HG03571 (cell line): ENCODE measurements at regions not wholly inside any gene's neighbourhood (a gene's known extent, or its start where the extent isn't known, plus 50 kb on each side); places are given as distances from the start of the nearest gene placed in this dataset.
"Not testable (repeated sequence)": the region's sequence is repeated elsewhere in the genome, so short reads cannot be mapped to it uniquely, and the experiment has no call there.

ENCODE experiments used
- ATAC-seq: cut with Tn5 transposase; IDR thresholded peaks from one replicate; pipeline ENCODE4 v1.9.1; 2021; ENCODE audit not compliant: unreplicated experiment

DNA sequence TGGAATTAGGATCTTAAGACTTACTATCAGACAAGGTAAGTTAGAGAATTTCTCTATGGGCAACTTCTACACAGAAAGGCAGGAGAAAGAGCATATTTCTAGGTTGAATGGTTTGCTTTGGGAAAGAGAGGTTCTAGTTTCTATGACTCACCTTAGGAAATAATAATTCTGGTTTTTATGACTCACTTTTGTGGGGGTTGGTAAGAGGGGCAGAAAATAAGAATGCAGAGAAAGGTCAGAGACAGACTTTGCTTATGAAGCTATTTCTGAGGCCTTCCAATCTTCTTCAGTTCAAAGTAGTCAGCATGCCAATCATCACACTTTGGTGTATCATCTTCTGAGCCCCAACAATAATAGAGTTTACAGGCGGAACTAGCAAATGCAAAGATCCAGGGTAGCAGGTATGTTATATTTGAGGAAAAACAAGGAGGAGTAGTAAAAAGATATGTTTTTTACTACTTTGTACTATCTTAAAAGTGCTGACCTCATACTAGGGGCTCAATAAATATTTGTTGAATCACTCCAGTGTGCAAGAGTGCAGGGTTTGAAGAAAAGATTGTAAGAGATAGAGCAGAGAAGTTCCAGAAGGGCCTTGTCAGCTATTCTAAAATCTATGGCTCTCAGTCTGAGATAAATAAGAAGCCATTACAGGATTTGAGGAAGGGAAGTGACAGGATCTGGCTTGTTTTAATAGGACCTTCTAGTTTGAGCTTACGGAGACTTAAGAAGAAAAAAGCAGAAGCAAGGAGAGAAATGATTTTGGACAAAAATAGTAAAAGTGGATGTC, 56.7 kb upstream of the LRFN5 start:
- no peak for ATAC-seq

DNA sequence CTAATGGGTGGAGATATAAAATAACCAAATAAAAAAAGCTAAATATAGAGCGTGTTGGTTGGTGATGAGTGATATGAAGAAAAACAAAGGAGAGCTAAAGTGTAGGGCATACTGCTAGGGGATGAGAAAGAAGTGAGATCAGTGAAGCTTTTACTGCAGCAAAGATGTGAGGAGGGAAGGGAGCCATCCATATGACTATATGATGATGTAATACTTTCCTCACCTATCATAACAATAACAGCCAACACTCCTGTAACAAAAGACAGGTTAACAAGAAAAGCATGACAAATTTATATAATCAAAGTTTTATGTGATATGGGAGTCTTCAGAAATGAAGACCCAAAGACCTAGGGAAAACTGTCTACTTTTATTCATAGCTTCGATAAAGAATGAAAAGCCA, 57.4 kb upstream of the LRFN5 start:
- no peak for ATAC-seq

DNA sequence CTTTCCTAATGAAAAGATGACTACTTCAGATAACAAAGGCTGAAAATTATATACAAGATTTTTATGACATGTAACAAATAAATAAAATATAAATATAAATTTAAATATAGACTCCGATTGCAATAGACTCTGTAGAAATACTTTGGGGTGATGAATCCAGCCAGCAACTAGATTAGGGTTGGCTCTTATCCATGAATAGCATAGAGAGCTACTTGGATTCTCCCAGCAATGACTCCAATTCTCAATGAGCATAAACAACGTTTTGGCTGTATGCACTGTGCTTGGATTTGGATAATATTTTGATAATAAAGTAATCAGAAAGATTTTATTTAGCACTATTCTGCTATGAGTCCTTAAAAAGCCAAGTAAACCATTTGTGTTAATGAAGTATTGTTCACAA, 58.0 kb upstream of the LRFN5 start:
- no peak for ATAC-seq

DNA sequence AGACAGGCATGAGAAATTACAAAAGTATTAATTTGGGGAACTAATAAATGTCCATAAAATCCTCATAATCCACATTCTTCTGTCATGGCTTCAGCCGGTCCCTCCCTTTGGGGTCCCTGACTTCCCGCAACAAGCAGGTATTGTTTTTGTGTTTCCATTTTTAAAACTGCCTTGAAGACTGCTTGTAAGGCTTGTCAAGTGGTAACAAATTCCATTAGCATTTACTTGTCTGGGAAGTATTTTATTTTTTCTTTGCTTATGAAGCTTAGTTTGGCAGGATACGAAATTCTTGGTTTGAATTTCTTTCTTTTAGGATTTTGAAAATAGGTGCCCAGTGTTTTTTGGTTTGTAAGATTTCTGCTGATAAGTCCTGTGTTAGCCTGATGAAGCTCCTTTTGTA, 65.3 kb upstream of the LRFN5 start:
- ATAC-seq, result no peak

DNA sequence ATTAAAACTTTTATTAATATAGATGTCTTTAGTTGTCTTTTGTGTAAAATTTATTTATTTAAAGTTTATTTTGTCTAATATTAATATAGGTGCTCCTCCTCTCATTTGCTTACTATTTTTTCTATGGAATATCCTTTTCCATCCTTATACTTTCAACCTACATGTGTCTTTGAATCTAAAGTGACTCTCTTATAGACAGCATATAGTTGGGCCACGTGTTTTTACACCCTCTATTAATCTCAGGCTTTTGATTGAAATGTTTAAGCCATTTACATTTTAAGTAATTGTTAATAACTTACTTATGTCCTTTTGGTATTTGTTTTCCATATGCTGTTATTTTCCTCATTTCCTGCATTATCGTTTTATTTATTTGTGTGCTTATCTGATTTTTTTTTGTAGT, 74.4 kb upstream of the LRFN5 start:
- no peak for ATAC-seq

DNA sequence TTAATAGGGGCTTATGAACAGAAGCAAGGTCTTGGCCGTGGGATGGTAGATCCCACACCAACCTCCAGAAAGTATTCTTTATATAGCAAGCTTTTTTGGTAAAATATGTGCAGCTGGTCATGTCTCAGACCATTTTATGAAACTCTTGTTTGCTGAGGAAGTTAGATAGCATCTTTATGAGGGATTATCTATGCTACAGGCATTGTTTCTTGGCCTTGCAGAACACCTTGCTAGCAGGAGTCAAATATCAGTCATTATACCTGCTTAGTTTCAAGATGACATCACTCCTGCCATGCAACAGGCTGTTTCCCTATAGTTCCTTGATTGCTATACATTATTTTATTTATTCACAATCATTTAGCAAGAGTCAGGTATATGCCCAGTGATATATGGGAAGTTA, 84.8 kb upstream of the LRFN5 start:
- no peak for ATAC-seq

DNA sequence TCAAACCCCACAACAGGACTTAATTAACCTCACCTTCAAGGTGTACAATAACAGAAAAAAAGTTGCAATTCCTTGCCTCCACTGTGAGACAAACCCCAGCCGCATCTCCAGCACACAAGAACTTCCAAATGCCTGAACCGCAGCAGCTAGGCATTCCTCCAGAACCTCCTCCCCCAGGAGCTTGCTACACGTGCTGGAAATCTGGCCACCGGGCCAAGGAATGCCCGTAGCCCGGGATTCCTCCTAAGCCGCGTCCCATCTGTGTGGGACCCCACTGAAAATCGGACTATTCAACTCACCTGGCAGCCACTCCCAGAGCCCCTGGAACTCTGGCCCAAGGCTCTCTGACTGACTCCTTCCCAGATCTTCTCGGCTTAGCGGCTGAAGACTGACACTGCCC, 88.6 kb upstream of the LRFN5 start:
- ATAC-seq, result not testable (repeated sequence)

DNA sequence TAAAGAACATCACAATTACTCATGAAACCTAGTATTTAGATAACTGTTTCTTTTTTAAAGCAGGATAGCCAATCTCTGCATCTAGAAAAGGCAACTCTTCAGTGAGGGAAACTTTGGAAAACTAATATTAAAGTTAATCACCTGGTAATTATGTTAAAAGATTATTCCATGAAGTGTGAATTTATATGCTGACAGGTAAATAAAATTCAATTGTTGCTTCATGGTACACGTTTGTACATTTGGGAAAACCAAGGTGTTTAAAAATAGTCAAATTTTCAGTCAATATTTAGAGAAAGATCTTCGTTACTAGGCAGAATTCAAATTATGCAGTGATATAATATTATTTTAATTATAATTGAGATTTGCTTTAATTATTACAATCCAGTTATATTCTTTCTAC, 100.1 kb upstream of the LRFN5 start:
- no peak for ATAC-seq

DNA sequence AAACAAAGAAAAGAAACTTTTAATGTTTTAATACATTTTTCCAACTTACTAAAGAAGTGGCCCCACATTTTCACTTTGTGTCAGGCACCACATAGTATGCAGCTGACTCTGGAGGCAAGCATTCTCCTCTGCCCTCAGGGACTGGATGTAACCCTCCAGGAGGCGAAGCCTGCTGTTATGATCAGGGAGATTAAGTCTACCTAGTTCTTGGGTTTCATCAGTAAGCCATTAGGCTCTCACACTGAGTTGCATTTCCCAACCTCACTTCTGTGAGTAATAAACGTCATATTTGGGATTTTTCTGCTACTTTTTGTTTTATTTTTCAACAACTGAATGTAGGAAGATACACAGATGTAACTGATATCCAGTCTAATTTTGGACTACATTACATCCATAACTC, 101.2 kb upstream of the LRFN5 start:
- ATAC-seq, result no peak

DNA sequence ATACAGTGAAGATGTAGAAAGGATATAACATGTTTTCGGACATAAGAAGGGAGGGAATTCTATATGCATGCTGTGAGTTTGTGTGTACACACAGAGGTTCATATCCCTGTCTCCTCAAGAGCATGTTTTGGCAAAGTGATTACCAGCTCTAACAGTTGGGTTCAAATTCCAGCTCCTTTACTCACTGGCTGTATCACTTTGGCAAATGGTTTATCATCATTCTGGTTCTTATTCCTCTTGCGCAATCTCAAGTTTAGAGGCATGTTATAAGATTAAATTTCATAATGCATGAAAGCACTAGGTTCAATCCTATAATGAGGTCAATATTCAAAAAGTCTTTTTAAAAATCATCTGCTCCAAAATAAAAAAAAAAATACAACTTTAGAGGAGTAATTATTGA, 107.7 kb upstream of the LRFN5 start:
- no peak for ATAC-seq

DNA sequence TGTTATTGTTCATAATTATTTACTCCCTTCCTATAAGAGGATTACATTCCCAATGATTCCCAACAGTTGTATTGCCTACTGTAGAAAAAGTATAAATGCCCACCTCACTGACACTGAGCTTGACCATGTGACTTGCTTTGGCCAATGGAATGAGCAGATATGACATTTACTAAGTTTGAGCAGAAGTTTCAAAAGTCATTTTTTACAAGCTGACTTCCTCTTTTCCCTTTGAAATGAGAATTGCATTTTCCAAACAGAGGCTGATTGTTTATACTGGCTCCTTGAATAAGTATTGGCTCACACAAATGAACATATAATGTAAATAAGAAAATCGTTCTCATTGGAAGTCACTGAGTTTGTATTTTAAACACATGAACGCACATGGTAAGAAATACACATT, 116.4 kb upstream of the LRFN5 start:
- ATAC-seq, result no peak

DNA sequence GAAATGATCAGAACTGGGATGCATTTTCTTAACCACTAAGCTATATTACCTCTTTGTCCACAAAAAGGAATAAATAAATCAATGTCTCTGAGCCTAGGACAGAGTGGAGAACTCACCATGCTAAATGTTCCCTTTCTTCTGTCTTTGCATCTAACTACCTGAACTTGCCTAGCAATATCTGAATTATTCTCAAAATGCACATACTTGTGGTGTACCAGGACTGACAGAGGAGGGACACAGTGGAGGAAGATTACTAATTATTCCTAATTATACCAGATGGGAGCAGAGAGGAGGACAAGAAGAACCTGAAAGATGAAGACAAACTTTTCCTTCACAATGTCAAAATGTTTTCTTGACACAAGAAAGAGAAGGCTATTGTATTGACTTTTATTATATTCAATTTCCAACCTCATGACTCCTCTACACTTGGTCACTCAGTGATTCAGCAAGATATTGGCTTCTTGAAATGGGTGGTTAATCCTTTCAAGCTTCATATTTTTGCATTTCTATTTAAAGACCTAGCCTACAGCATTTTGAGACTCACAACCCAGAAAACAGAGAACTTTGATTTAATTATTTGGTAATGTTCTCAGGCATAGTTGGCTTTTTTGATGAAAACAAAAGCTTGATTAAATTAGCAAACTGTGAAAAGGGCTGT, 117.2 kb upstream of the LRFN5 start:
- ATAC-seq, result no peak

DNA sequence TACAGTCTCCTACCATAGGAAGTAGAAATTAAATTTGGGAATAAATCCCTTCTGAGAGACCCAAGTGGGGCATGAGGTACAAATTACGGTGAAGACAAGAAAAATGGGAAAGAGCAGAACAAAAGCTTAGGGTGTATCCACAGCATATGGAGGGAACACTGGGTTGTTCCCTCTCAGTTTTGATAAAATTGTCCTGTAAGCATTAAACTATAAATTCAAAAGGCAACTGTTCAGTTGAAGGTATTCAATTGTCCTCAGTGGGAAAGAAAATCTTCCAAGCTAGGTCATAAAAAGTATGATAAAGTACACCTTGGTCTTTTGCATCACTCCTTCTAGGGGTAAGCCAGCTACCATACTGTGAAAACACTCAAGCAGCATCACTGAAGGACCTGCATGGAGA, 118.3 kb upstream of the LRFN5 start:
- ATAC-seq, result no peak

DNA sequence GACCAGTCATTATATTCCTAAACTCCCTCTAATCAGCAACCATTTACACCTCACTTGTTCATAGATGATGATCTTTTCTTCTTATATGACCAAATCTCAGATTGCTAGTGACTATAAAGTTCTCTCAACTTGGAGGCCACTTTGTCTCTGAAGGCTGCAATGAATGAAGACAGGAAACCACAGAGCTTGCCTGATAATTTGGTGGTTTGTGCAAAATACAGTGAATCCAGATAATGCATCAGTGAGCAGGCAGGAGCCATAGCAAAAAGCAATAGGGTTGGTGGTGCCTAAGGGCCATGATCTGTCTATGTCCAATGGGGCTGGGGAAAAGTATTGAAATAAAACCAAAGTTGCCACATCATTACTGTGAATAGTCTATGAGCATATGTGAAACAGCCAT, 123.8 kb upstream of the LRFN5 start:
- no peak for ATAC-seq

DNA sequence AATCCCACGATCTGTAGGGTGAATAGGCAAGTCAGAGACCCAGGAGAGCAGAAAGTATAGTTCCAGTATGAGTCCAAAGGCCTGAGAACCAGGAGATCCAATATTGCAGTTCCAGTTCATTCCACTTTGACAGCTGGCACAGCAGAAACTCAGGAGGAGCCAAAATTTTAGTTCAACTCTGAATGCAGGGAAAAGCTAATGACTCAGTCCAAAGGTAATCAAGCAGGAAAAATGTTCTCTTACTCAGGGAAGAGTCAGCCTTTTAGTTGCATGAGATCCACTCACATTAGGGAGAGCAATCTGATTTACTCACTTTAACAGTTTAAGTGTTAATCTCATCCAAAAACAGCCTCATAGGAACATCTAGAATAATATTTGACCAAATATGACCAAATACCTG, 130.2 kb upstream of the LRFN5 start:
- ATAC-seq, result no peak

DNA sequence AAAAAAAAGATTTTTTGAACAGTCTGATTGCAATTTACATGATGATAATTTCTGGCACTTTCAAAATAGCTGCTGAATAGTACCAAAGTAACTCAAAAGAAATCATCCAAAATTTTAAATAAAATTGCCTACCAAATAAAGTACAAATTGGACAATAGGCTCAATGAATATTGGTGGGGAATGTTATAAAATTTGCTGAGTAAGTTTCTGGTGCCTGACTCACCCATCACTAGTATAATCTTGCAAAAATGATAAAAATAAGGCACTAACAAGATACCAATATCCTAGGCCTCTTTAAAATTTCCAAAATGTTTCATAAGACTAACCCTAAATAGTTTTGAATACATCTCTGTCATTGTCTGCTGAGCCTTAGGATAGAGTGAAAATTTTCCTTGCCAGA, 145.3 kb upstream of the LRFN5 start:
- no peak for ATAC-seq

DNA sequence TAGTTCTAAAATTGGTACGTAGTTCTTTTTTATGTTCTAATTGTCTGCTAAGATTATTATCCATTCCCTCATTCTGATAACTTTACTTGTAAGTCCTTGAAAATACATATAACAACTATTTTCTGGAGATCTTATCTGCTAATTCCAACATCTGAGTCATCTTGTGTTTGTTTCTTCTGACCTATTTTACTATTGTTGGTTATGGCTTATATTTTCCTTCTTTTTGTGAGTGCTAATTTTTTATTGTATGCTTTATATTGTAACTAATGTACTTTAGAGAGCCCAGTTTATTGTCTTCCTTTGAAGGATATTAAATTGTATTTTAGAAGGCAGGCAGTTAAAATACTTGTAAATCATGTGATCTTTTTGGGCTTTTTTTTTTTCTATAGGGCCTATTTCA, 149.3 kb upstream of the LRFN5 start:
- no peak for ATAC-seq

DNA sequence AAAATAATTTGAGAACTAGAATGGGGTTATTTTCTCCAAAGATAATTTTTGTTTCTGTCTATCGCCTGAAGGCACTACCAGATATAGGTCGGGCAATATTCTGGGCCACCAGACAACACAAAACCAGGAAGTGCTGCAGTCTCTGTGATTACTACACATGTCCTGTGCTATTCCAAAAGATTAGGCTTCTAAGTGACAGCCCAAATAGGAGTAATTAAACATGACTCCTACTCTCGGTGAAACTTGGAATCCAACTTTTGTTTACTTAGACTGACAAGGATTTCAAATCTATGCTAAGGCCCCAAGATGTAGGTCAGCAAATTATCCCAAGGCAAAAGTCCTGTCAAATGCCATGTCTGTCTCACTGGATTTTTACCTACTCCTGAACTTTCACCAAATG, 157.6 kb upstream of the LRFN5 start:
- no peak for ATAC-seq

DNA sequence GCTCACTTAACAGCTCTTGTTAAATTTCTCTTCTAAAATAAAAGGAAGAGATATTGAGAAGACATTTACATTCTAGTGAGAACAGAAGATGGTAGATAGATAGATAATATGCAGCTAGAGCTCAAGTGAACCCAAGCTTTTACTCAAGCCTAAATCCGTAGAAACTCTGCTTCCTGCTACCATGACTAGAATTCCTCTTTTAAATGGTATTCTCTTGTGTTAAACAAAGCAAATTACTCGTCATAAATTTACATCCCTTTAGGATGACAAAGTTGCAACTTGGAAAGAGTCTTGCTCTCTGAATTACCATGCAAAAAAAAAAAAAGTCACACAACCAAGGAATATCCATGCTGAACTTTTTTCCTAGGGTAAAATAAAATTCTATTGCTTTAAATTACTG, 160.7 kb upstream of the LRFN5 start:
- no peak for ATAC-seq

DNA sequence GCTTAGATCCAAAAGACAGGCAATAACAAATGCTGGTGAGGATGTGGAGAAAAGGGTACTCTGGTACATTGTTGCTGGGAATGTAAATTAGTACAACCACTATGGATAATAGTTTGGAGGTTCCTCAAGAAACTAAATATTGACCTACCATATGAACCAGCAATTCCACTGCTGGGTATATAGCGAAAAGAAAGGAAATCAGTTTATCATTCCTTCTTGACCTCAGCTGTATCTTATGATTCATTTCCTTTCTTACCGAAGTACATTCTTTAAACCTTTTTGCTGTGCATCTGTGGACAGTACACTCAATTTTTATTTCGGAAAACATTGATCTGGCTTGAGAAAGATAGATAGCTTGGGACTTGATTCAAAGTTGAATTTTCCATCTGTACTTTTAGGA, 183.2 kb upstream of the LRFN5 start:
- ATAC-seq, result no peak

DNA sequence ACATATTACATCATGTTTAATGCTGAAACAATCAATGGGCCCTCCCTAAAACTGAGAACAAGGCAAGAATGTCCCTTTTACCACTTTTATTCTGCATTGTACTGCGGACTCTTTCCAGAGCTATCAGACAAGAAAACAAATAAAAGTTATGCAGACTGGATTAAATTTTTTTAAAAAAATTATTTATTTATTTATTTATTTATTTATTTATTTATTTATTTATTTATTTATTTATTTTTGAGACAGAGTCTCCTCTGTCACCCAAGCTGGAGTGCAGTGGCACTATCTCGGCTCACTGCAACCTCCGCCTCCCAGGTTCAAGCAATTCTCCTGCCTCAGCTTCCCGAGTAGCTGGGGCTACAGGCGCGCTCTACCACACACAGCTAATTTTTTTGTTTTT, 185.4 kb upstream of the LRFN5 start:
- ATAC-seq, result not testable (repeated sequence)

DNA sequence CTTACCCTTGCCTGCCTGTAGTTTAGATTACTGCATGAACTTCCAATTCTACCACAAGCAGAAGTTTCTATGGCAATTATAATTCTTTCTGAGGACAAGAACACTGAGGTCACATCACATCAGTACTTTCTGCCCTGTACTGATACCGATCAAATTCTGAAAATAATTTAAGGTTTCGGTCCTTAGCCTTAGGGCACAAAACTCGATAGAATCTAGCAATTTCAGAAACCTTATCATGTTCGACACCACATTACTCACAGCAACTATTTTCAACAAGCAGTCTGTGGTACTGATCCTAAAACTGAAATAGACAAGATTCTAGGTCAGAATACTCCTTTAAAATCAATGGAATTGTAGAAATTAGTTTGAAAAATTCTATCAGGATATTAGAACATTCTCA, 187.0 kb upstream of the LRFN5 start:
- no peak for ATAC-seq

DNA sequence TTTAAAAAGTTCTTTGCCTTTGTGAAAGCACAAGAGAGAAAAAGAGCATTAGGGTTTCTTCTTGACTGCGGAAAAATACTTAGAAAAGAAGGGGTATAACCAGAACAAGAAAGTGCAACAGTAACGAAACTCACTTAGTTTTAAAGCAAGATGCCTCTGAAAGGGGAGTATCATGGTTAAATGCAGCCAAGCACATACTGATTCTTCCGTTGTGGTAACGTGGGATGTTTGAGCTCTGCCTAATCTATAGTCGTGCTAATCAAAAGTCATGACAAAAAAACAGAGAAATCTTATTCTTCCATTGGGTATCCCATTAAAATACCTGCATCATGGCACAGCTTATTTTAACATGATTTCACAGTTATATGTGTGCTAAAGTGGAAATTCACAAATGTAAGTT, 187.8 kb upstream of the LRFN5 start:
- ATAC-seq, result no peak
